ENCODE measurements at regions not wholly inside any gene's neighbourhood (a gene's known extent, or its start where the extent isn't known, plus 50 kb on each side); places are given as distances from the start of the nearest gene placed in this dataset.

DNA sequence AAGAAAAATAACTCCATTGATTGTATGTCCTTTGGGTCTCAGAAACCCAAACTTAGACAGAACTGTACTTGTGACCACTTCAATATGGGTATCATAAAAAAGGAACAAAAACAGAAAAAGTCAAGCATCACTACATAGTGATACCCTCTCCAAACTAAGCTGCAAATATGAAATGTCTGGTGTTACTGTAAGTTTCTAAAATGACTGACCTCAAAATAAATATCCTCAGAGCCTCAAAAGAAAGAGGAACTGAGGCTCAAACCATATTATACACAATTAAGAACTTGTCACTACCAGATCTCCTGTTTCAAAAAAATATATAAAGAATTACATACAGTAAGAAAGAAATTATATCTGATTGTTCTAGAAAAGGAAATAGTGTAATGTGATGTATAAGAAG, 787.9 kb upstream of the KLHL1 start:
- no peaks in the 10 kb centered on the region for H3K36me3 ChIP-seq
- no peaks in the 10 kb centered on the region for H3K9me3 ChIP-seq
- no peaks in the 10 kb centered on the region for H3K27me3 ChIP-seq
- H3K4me1 ChIP-seq, result no peaks in the 10 kb centered on the region
- intact Hi-C loops (cut with DNase I), result no loop called here
- FAIRE-seq (no peak), ATAC-seq (no peak), DNase-seq (no peak)
- H3K4me3 ChIP-seq, result no peak overlapping the region
- H3K27ac ChIP-seq, result no peak overlapping the region
- TF ChIP-seq, protein P1, sequence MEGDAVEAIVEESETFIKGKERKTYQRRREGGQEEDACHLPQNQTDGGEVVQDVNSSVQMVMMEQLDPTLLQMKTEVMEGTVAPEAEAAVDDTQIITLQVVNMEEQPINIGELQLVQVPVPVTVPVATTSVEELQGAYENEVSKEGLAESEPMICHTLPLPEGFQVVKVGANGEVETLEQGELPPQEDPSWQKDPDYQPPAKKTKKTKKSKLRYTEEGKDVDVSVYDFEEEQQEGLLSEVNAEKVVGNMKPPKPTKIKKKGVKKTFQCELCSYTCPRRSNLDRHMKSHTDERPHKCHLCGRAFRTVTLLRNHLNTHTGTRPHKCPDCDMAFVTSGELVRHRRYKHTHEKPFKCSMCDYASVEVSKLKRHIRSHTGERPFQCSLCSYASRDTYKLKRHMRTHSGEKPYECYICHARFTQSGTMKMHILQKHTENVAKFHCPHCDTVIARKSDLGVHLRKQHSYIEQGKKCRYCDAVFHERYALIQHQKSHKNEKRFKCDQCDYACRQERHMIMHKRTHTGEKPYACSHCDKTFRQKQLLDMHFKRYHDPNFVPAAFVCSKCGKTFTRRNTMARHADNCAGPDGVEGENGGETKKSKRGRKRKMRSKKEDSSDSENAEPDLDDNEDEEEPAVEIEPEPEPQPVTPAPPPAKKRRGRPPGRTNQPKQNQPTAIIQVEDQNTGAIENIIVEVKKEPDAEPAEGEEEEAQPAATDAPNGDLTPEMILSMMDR (IDR thresholded peaks at IDR 0.05), result no peak

DNA sequence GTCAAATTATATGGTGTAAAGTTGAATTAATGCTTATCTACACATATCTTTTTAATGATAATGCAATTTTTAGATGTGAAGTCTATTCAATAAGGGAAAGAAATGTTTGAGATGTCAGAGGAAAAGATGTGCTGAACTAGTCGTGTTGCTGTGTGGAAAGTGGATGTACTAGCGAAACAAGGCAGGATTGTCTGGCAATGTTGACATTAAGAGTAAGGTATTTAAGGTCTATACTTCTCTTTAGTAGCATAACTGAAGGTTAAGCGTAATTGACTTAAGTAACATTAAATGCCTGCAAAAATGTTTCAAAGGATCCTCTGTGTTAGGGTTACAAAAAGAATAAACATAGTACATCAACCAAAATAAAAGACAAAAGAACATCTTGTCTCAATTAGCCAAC, 787.3 kb upstream of the KLHL1 start:
- ATAC-seq, result no peak
- intact Hi-C loops (cut with DNase I), result no loop called here
- no peak for DNase-seq
- Histone ChIP-seq H3K27ac (no peak overlapping the region), H3K36me3 (no peaks in the 10 kb centered on the region), H3K27me3 (no peaks in the 10 kb centered on the region), H3K9me3 (no peaks in the 10 kb centered on the region), H3K4me3 (no peak overlapping the region), H3K4me1 (no peaks in the 10 kb centered on the region)
- FAIRE-seq, result no peak
- WGBS, 2 donors, result 41 to 49% methylated on average over 3 of the region's 3 CpGs
- TF ChIP-seq, protein P1 (IDR thresholded peaks at IDR 0.05), result no peak

DNA sequence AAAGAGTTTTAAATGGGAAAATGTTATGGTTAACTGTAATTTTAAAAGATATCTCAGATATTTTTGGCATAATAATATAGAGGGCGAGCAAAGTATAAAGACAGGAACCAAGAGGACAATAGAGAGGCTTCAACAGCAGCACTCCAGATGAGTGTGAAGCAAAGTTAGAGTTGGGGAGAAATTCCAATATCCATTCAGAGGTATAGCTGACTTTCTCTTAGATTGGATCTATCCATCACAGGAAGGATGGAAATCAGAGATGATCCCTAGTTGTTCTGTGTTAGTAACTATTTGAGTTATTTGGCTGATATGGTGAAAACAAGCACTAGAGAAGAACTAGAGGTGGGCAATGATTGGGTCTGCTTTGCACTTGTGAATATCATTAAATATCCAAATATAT, 786.0 kb upstream of the KLHL1 start:
- no peaks in the 10 kb centered on the region for H3K9me3 ChIP-seq
- no peak for DNase-seq
- intact Hi-C loops (cut with DNase I), result no loop called here
- WGBS, 2 donors, result 54 to 82% methylated on average over 1 of the region's 1 CpG
- TF ChIP-seq, protein P1 (IDR thresholded peaks at IDR 0.05), result no peak
- H3K36me3 ChIP-seq, result no peaks in the 10 kb centered on the region
- FAIRE-seq, result no peak
- H3K4me1 ChIP-seq, result no peaks in the 10 kb centered on the region
- H3K27me3 ChIP-seq, result no peaks in the 10 kb centered on the region
- no peak overlapping the region for H3K4me3 ChIP-seq
- H3K27ac ChIP-seq, result no peak overlapping the region
- no peak for ATAC-seq

DNA sequence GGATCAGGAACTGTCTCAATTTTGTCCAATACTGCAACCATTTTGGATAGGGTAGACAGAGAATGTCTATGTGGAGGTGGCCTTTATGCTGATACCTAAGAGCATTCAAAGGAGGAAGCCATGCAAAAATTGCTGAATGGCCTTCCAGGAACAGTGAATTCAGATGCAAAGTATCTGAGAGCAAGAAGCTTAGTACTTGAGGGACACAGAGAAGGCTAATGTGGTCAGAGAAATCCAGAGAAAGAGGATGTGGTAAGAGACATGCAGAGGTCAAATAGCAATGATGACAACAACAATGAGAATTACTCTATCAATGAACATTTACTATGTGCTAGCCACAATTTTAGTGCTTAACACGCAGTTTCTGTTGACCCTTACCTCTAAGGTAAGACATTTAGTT, 785.6 kb upstream of the KLHL1 start:
- no peak for ATAC-seq
- Histone ChIP-seq H3K36me3 (no peaks in the 10 kb centered on the region), H3K9me3 (no peaks in the 10 kb centered on the region), H3K4me1 (no peaks in the 10 kb centered on the region), H3K27me3 (no peaks in the 10 kb centered on the region), H3K4me3 (no peak overlapping the region), H3K27ac (no peak overlapping the region)
- WGBS, 2 donors, result 61 to 71% methylated on average over 1 of the region's 1 CpG
- intact Hi-C loops (cut with DNase I), result no loop called here
- no peak for DNase-seq
- TF ChIP-seq, protein P1 (IDR thresholded peaks at IDR 0.05), result no peak
- no peak for FAIRE-seq

DNA sequence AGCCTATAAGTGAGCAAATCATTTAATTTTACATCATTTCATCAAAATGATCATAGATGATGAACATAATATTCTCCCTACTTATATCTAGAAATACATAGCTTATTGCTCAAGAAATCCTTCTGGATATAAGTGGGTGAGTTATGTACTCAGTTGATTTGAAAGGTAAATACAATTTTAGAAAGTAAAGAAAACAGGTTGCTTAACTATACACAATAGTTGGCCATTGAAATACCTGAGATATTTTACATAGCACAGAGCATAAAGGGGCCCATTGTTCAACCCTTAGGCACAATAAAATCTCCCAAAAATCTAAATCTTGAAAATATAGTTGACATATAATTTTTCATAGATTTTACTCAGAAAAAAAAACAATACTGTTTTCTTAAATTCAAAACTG, 782.0 kb upstream of the KLHL1 start:
- ATAC-seq (no peak), DNase-seq (no peak), FAIRE-seq (no peak)
- Histone ChIP-seq H3K27ac (no peak overlapping the region), H3K36me3 (no peaks in the 10 kb centered on the region), H3K4me3 (no peak overlapping the region), H3K27me3 (no peaks in the 10 kb centered on the region), H3K9me3 (no peaks in the 10 kb centered on the region), H3K4me1 (no peaks in the 10 kb centered on the region)
- TF ChIP-seq, protein P1 (IDR thresholded peaks at IDR 0.05), result no peak
- intact Hi-C loops (cut with DNase I), result no loop called here
